Naive thymus-derived CD8-positive, alpha-beta T cell (primary cell): ENCODE measurements at regions not wholly inside any gene's neighbourhood (a gene's known extent, or its start where the extent isn't known, plus 50 kb on each side); places are given as distances from the start of the nearest gene placed in this dataset.

Experiments
- ATAC-seq, 2 donors: fragments of 150-1000 bp; cut with Tn5 transposase in 1 of 2; sonication (Bioruptor Pico), chemical (Tn5 transposase) in 1 of 2; 1 replicate in 1 of 2; 2 replicates in 1 of 2; pipeline ENCODE4 v1.10.0; 2021; ENCODE audit warnings: mild to moderate bottlenecking in 2 of 2, moderate library complexity in 2 of 2
- POLR2A ChIA-PET: fragments of 350-600 bp; sonication (Branson Sonifier 250); formaldehyde crosslinking; loops from one replicate; lab custom pipeline; 2021; ENCODE audit warnings: antibody characterized with exemption; lab: Charles Lee
- DNase-seq, 10 donors: peaks; one replicate each; pipeline versions ENCODE4 v3.0.0 to v3.0.0-alpha.2; 2020 to 2022
- H3K27ac Mint-ChIP-seq, 10 donors: one replicate each; pipeline ENCODE4 v1.8.0; 2020 to 2022; ENCODE audit warnings: mild to moderate bottlenecking in 10 of 10, mixed read lengths in 10 of 10, moderate library complexity in 4 of 10, inconsistent platforms in 1 of 10
- H3K27me3 Mint-ChIP-seq, 5 donors: one replicate each; pipeline ENCODE4 v1.8.0; 2021 to 2022; ENCODE audit warnings: mixed read lengths in 5 of 5
- H3K36me3 Mint-ChIP-seq, 3 donors: one replicate each; pipeline ENCODE4 v1.8.0; 2020 to 2022; ENCODE audit warnings: mixed read lengths in 3 of 3, mild to moderate bottlenecking in 2 of 3, inconsistent platforms in 1 of 3
- H3K4me1 Mint-ChIP-seq, 4 donors: one replicate each; pipeline ENCODE4 v1.8.0; 2021 to 2022; ENCODE audit warnings: mixed read lengths in 4 of 4
- H3K4me3 Mint-ChIP-seq, 10 donors: one replicate each; pipeline ENCODE4 v1.8.0; 2020 to 2022; ENCODE audit warnings: mild to moderate bottlenecking in 10 of 10, mixed read lengths in 10 of 10, moderate library complexity in 6 of 10, inconsistent platforms in 1 of 10
- H3K9me3 Mint-ChIP-seq, 9 donors: one replicate each; pipeline ENCODE4 v1.8.0; 2020 to 2022; ENCODE audit warnings: mixed read lengths in 9 of 9, mild to moderate bottlenecking in 3 of 9, inconsistent platforms in 1 of 9, moderate library complexity in 1 of 9

DNA sequence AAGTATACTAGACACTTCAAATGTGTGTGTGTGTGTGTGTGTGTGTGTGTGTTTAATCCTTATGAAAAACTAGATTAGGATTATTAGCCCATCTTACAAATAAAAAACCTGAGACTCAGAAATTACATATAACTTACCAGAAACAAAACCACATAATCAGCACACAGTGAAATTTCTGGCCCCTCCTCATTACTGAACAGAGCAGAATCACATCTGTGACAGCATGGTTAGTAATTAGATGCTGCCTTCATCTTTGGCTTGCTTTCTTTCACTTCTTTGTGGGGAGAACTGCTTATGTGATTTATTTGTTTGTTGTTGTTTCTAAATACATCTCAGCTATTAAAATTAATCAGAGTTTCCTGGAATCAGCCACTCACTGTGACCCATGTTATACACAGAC, 267.1 kb downstream of the TENT5A start:
- DNase-seq (no peak), ATAC-seq (no peak)
- POLR2A ChIA-PET: no interaction called here
- Mint-ChIP-seq H3K36me3 (no peaks in the 10 kb centered on the region), H3K27ac (no peak overlapping the region), H3K4me3 (no peak overlapping the region), H3K4me1 (no peaks in the 10 kb centered on the region), H3K9me3 (peaks cover 0 to 6% (median 0%) of the 10 kb centered on the region in 9 donors), H3K27me3 (peaks cover 0 to 3% (median 0%) of the 10 kb centered on the region in 5 donors)

- no peaks in the 10 kb centered on the region for H3K36me3 Mint-ChIP-seq
- H3K4me3 Mint-ChIP-seq: no peak overlapping the region
- DNase-seq (no peak), ATAC-seq (no peak)
- no peaks in the 10 kb centered on the region for H3K4me1 Mint-ChIP-seq
- no peak overlapping the region for H3K27ac Mint-ChIP-seq
- POLR2A ChIA-PET: no interaction called here
- H3K9me3 Mint-ChIP-seq: peaks cover 0 to 3% (median 0%) of the 10 kb centered on the region in 9 donors
- peaks cover 0 to 3% (median 0%) of the 10 kb centered on the region in 5 donors for H3K27me3 Mint-ChIP-seq
Observed at GRCh38 chr6:81484251-81484650, 268.2 kb downstream of the TENT5A start.

- POLR2A ChIA-PET: no interaction called here
- DNase-seq (no peak), ATAC-seq (no peak)
- H3K4me3 Mint-ChIP-seq: no peak overlapping the region
- H3K27ac Mint-ChIP-seq: no peak overlapping the region
- H3K9me3 Mint-ChIP-seq: peaks cover 0 to 4% (median 0%) of the 10 kb centered on the region in 9 donors
- H3K36me3 Mint-ChIP-seq: no peaks in the 10 kb centered on the region
- no peaks in the 10 kb centered on the region for H3K27me3 Mint-ChIP-seq
- H3K4me1 Mint-ChIP-seq: no peaks in the 10 kb centered on the region
Observed at GRCh38 chr6:81480139-81480538, 272.3 kb downstream of the TENT5A start.

DNA sequence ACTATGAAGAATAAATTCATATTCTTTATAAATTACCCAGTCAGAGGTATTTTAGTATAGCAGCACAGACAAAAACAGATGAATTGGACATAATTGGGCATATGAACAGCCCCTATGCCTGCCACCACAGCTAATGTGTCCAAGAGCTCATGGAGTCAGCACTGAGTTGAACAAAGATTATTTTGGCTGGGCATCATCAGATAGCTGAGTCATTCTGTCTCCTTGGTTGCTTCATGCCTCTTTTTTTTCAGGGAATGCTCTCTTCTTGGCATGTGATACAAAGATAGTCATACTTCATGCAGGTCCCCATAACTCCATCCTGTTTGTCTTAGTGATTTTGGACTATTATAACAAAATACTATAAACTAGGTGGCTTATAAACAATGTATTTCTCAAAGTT, 275.6 kb downstream of the TENT5A start:
- no peak for ATAC-seq
- Mint-ChIP-seq H3K9me3 (peaks cover 0 to 4% (median 0%) of the 10 kb centered on the region in 9 donors), H3K4me1 (no peaks in the 10 kb centered on the region), H3K27ac (no peak overlapping the region), H3K4me3 (no peak overlapping the region), H3K36me3 (no peaks in the 10 kb centered on the region), H3K27me3 (no peaks in the 10 kb centered on the region)
- POLR2A ChIA-PET: no interaction called here
- DNase-seq: no peak

GRCh38 chr6:81475646-81476045, 276.8 kb downstream of the TENT5A start:
- no peaks in the 10 kb centered on the region for H3K36me3 Mint-ChIP-seq

GRCh38 chr6:81465859-81466258, 286.6 kb downstream of the TENT5A start:
- H3K9me3 Mint-ChIP-seq: peaks cover 0 to 14% (median 5%) of the 10 kb centered on the region in 9 donors
- H3K27ac Mint-ChIP-seq: no peak overlapping the region
- H3K36me3 Mint-ChIP-seq: no peaks in the 10 kb centered on the region
- POLR2A ChIA-PET: no interaction called here
- H3K4me3 Mint-ChIP-seq: no peak overlapping the region
- no peaks in the 10 kb centered on the region for H3K4me1 Mint-ChIP-seq
- DNase-seq: no peak
- no peak for ATAC-seq
- peaks cover 0 to 10% (median 0%) of the 10 kb centered on the region in 5 donors for H3K27me3 Mint-ChIP-seq

More at GRCh38 chr6:81475646-81476045, 276.8 kb downstream of the TENT5A start:
- H3K27me3 Mint-ChIP-seq: no peaks in the 10 kb centered on the region
- DNase-seq (no peak), ATAC-seq (no peak)
- no peak overlapping the region for H3K27ac Mint-ChIP-seq
- POLR2A ChIA-PET: no interaction called here
- H3K4me3 Mint-ChIP-seq: no peak overlapping the region
- no peaks in the 10 kb centered on the region for H3K4me1 Mint-ChIP-seq
- H3K9me3 Mint-ChIP-seq: peaks cover 0 to 4% (median 0%) of the 10 kb centered on the region in 9 donors

GRCh38 chr6:81456416-81456815, 296.1 kb downstream of the TENT5A start:
- no peak for DNase-seq
- no peaks in the 10 kb centered on the region for H3K27me3 Mint-ChIP-seq
- H3K4me3 Mint-ChIP-seq: no peak overlapping the region
- POLR2A ChIA-PET: no interaction called here
- no peak overlapping the region for H3K27ac Mint-ChIP-seq
- no peaks in the 10 kb centered on the region for H3K4me1 Mint-ChIP-seq
- H3K36me3 Mint-ChIP-seq: no peaks in the 10 kb centered on the region
- ATAC-seq: no peak
- peaks cover 0 to 6% (median 0%) of the 10 kb centered on the region in 9 donors for H3K9me3 Mint-ChIP-seq

DNA sequence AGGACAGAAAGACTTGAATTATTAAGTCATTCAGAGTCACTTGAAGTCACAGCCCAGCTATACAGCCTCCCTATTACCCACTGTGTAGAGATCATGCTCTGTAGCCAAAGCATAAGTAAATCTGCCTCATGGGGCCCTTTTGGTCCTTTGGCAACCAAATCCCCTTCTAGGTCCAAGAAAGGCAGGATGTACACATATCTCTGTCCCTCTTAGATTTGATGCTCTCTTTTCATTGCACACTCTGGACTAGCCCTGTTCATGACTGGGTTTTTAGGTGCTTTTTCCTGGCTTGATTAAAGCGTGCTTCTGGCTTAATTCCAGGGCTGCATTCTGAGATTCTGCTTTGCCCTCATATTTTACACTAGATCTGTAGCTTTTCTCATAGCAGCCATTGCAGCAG, 296.8 kb downstream of the TENT5A start:
- H3K27me3 Mint-ChIP-seq: no peaks in the 10 kb centered on the region
- H3K4me1 Mint-ChIP-seq: no peaks in the 10 kb centered on the region
- no peaks in the 10 kb centered on the region for H3K36me3 Mint-ChIP-seq
- ATAC-seq: no peak
- no peak overlapping the region for H3K27ac Mint-ChIP-seq
- H3K4me3 Mint-ChIP-seq: no peak overlapping the region
- no peak for DNase-seq
- POLR2A ChIA-PET: no interaction called here
- H3K9me3 Mint-ChIP-seq: peaks cover 0 to 6% (median 0%) of the 10 kb centered on the region in 9 donors

DNA sequence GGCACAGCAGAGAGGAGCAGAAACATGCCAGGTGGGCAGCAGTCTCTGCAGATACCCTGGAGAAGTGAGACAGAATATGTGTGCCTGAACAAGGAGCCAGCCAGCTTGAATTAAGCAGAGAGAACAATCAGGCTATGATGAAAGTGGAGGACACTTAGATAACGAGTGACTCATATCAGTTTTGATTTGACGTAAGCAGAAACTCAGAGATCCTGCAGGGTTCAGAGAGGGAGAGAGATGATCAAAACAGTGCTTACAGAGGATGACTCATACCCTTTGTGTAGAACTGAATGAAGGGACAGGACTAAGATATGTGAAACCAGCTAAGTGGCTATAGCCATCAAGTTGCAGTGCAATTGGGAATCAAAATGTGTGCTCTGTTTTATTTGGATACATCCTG, 300.7 kb downstream of the TENT5A start:
- H3K4me1 Mint-ChIP-seq: no peaks in the 10 kb centered on the region
- no peaks in the 10 kb centered on the region for H3K27me3 Mint-ChIP-seq
- no peak overlapping the region for H3K27ac Mint-ChIP-seq
- DNase-seq (no peak), ATAC-seq (no peak)
- peaks cover 0 to 2% (median 0%) of the 10 kb centered on the region in 9 donors for H3K9me3 Mint-ChIP-seq
- no peaks in the 10 kb centered on the region for H3K36me3 Mint-ChIP-seq
- POLR2A ChIA-PET: no interaction called here
- no peak overlapping the region for H3K4me3 Mint-ChIP-seq

DNA sequence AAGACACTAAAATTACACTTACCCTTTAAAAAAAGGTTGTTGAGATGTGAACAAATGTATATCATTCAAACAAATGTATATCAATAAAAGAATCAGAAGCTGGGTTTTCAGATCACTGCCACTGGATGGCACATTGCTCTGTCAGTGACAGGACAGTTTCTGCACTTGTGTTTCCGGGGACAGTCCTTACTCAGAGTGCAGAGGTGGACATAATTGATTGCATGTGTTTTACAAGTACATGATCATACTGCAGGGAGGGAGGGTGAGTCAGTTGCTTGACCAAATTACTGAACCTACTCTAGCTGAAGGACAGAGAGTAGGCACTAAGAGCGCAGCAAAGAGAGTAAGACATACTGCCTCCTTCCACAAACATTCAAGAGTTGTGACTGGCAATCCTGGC, 302.3 kb downstream of the TENT5A start:
- no peak for ATAC-seq
- no peak for DNase-seq
- Mint-ChIP-seq H3K9me3 (no peaks in the 10 kb centered on the region), H3K27me3 (no peaks in the 10 kb centered on the region), H3K4me3 (no peak overlapping the region), H3K27ac (no peak overlapping the region), H3K4me1 (no peaks in the 10 kb centered on the region), H3K36me3 (no peaks in the 10 kb centered on the region)
- POLR2A ChIA-PET: no interaction called here

DNA sequence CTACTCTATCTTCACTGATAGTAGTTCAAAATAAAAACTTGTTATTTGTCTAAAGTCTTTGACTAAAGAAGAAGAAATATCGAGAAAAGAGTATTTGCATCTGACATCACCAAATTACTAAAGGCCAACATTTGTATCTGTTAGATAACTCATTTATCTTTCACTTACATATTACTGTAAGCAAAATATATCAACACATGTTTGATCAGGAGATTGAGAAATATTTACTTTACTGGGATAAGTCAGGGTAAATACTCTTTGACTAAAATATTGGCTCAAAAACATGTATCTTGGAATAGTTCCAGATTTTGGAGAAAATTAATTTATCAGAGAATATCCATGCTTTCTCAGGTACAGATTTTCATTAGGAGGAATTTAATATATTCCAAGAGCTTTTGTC, 306.0 kb downstream of the TENT5A start:
- Mint-ChIP-seq H3K27me3 (no peaks in the 10 kb centered on the region), H3K4me1 (no peaks in the 10 kb centered on the region), H3K36me3 (no peaks in the 10 kb centered on the region), H3K4me3 (no peak overlapping the region), H3K9me3 (peaks cover 0 to 5% (median under 1%) of the 10 kb centered on the region in 9 donors), H3K27ac (no peak overlapping the region)
- ATAC-seq: no peak
- no peak for DNase-seq
- POLR2A ChIA-PET: no interaction called here

DNA sequence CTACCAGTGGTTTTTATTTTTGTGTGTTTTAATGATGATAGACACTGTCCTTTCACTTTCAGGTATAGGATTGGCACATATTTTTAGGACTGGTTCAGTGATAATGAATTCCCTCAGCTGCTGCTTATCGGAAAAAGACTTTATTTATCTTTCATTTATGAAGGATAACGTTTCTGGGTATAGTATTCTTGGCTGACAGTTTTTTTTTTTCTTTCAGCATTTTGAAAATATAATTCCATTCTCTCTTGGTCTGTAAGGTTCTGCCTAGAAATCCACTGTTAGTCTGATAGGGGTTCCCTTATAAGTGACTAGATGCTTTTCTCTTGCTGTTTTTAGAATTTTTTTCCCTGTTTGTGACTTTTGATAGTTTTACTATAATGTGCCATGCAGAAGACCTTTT, 313.1 kb downstream of the TENT5A start:
- Mint-ChIP-seq H3K27me3 (no peaks in the 10 kb centered on the region), H3K36me3 (peaks cover 0 to 17% (median 0%) of the 10 kb centered on the region in 3 donors), H3K4me1 (no peaks in the 10 kb centered on the region), H3K9me3 (peaks cover 2 to 42% (median 31%) of the 10 kb centered on the region in 9 donors), H3K4me3 (no peak overlapping the region), H3K27ac (no peak overlapping the region)
- POLR2A ChIA-PET: no interaction called here
- ATAC-seq (no peak), DNase-seq (no peak)

- Mint-ChIP-seq H3K36me3 (peaks cover 0 to 17% (median 0%) of the 10 kb centered on the region in 3 donors), H3K4me1 (no peaks in the 10 kb centered on the region), H3K27ac (no peak overlapping the region), H3K9me3 (peaks cover 2 to 45% (median 33%) of the 10 kb centered on the region in 9 donors), H3K4me3 (no peak overlapping the region), H3K27me3 (no peaks in the 10 kb centered on the region)
- POLR2A ChIA-PET: no interaction called here
- ATAC-seq: no peak
- no peak for DNase-seq
Observed at GRCh38 chr6:81436990-81437389, 315.5 kb downstream of the TENT5A start.

GRCh38 chr6:81413306-81413705, 339.2 kb downstream of the TENT5A start:
- H3K36me3 Mint-ChIP-seq: no peaks in the 10 kb centered on the region
- POLR2A ChIA-PET: no interaction called here

More at GRCh38 chr6:81413306-81413705, 339.2 kb downstream of the TENT5A start:
- Mint-ChIP-seq H3K4me3 (no peak overlapping the region), H3K27ac (no peak overlapping the region), H3K9me3 (peaks cover 0 to 4% (median 0%) of the 10 kb centered on the region in 9 donors), H3K4me1 (no peaks in the 10 kb centered on the region), H3K27me3 (no peaks in the 10 kb centered on the region)
- DNase-seq: no peak
- no peak for ATAC-seq
